ENCODE measurements at regions not wholly inside any gene's neighbourhood (a gene's known extent, or its start where the extent isn't known, plus 50 kb on each side); places are given as distances from the start of the nearest gene placed in this dataset.
"Not testable (repeated sequence)": the region's sequence is repeated elsewhere in the genome, so short reads cannot be mapped to it uniquely, and the experiment has no call there.

DNA sequence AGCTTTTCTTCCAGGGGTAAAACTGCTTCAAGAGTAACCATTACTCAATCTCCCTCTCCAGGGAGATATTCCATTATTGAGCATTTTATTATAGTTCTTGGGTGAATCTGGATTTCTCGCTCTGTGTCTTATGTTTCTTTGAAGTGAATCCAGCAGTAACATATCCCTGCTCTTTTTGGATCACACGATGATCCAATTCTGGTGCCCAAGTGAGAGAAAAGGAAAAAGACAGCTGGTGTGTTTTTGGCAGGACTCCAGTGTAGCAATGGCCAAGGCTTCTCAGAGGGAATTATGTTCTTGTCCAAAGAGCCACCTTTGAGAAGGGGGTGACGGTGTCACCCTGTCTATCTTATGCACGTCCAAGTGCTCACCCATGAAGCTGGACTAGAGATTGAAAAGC, 140.3 kb upstream of the ERRFI1 start:
- peak; percentile 45 to 83 for DNase-seq

DNA sequence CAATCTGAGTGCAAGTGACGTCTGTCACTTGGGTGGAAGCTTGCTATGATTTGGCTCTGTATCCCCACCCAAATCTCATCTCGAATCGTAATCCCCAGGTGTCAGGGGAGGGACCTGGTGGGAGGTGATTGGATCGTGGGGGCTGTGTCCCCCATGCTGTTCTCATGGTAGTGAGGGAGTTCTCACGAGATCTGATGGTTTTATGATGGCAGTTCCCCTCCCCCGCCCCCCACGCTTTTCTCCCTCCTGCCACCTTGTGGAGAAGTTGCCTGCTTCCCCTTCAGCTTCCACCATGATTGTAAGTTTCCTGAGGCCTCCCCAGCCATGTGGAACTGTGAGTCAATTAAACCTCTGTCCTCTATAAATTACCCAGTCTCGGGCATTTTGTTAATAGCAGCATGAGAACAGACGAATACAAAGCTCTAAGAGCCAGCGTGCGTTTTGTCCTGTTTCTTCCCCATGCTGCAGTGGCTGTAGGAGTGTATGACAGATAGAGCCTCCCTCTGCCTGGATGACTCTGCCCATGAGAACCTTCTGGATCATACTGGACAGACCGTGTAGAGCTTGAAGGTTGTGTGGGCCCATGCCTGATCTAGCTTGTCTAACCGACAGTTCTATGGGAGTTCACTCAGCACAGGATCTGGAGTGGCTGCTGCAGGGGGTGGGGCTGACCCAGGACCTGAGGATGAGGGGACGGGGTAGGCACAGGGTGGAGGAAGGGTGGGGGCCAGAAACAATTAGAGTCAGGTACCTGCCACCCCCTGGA, 139.7 kb upstream of the ERRFI1 start:
- peak in 1 of 2 experiments; percentile 24 for DNase-seq

DNA sequence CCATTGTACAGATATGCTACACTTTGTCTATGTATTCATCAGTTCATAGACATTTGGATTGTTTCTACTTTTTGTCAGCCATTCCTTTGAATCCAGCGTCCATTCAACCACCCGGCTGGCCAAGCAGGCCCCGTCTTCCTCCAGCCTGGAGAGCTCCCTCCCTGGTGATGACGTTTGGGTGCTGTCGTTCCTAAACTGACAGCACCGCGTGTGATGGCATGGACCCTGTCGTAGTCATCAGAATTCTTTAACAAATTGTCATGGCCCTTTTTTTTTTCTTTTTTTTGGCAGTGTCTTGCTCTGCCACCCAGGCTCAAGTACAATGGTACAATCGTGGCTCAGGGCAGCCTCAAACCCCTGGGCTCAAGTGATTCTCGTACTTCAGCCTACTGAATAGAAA, 138.6 kb upstream of the ERRFI1 start:
- no peak for DNase-seq

DNA sequence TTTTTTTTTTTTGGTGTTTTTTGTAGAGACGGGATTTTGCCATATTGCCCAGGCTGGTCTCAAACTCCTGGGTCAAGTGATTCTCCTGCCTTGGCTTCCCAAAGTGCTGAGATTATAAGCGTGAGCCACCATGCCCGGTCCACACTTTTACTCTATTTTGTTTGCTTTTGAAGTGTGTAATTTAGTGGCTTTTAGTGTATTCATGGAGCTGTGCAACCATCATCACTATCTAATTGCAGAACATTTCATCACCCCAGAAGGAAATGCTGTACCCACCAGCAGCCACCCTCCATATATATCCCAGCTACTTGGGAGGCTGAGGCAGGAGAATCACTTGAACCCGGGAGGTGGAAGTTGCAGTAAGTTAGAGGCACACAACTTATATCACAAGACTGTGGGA, 136.9 kb upstream of the ERRFI1 start:
- DNase-seq, result no peak

DNA sequence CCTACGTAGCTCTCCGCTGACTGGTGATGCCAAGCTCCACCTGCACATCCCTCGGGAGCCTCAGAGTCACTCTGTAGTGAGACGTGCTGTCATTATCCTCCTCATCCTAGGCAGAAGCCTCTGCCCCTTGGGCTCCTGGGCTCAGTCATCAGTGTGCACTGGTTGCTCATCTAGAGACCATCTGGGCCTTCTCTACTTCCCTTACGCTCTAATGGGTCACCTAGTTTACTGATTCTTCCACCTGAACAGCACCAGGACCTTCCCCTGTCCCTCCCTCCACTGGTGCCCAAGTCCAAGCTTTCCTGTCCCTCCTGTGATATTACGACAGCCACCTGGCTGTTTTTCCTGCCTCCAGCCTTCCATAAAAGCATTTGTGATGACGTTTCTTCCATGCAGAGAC, 136.1 kb upstream of the ERRFI1 start:
- DNase-seq, result no peak

DNA sequence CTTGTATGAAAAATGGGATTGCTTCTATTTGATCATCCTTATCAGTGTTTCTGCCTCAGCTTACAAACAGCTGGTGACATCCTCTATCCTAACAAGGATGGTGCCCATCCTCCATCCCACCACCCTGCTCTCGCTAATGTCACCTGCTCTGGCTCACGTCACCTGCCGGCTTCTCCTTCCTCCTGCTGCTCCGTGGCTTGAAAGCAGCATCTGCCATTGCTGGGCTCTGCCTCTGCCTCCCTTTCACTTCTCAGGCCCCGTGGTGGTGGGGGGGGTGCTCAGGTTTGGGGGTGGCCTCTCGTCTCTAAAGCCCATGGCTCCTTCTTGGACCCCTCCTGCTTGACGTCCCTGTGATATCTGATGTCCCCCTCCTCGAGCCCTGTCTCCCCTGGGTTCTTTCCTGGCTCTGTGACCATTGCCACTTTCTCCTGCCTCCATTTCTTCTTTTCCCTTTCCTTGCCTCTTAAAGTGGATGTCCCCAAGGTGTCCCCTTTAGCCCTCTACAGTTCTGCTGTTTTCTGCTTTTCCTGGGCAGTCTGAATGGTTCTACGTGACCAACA, 135.5 kb upstream of the ERRFI1 start:
- DNase-seq, result no peak

DNA sequence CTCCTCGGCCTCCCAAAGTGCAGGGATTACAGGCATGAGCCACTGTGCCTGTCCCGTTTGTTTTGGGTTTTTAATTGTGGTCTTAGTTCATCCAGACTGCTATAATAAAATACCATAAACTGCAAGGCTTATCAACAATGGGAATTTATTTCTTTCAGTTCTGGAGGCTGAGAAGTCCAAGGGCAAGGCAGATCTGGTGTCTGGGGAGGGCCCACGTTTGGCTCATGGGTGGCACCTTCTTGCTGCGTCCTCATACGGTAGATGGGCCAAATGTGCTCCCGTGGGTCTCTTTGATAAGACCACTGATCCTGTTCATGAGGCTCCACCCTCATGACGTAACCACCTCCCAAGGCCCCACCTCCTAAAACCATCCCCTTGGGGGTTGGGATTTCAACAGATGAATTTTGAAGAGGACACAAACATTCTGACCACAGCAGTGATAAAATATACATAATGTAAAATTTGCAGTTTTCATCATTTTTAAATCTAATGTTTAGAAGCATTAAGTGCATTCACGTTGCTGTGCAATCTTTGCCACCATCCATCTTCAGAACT, 133.4 kb upstream of the ERRFI1 start:
- no peak for DNase-seq

DNA sequence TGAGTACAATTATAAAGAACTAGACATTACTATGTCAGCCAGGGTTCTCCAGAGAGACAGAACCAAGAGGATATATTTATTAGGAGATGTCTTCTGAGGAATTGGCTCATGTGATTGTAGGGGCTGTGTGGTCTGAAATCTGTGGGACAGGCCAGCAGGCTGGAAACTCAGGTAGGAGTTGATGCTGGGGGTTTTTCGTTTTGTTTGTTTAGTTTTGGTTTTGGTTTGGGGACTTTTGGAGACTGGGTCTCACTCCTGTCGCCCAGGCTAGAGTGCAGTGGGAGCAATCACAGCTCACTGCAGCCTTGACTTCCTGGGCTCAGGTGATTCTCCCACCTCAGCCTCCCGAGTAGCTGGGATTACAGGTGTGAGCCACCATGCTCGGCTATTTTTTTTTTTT, 132.9 kb upstream of the ERRFI1 start:
- no peak for DNase-seq

DNA sequence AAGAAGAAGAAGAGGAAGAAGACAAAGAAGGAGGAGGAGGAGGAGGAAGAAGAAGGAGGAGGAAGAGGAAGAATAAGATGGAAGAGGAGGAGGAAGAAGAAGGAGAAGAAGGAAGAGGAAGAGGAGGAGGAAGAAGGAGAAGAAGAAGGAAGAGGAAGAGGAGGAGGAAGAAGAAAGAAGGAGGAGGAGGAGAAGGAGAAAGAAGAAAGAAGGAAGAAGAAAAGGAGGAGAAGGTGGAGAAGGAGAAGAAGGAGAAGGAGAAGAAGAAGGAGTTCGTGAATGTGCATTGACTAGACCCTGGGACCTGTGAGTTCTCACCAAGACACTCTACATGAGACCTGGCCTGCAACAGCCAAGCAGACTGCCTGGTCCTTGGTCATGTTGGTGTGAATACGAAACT, 131.7 kb upstream of the ERRFI1 start:
- DNase-seq, result no peak

DNA sequence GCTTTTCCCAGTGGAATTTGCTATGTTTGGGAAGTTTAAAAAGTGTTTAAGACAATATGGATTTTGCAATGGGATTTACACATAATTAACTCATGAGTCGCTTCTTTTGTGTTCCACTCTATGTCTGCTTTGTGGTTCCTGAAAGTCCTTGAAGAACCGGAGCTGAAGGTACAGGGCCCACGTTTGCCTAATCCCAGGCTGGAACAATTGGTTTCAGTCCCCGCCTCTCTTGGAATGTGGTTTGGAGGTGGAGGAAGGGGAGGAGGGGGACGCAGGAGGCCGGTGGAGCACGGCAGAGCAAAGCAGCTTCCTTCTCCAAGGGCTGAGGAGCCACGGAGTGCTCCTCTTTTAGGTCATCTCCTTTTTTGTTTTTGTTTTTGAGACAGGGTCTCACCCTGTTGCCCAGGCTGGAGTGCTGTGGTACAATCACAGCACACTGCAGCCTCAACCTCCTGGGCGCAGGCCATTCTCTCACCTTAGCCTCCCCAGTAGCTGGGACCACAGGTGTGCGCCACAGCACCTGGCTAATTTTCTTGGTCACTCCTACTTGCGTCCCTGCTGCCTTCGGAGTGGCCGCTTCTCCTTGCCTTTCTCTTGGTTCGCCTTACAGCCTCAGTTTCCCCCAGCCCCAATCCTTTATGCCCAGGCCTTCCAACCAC, 129.5 kb upstream of the ERRFI1 start:
- no peak for DNase-seq

DNA sequence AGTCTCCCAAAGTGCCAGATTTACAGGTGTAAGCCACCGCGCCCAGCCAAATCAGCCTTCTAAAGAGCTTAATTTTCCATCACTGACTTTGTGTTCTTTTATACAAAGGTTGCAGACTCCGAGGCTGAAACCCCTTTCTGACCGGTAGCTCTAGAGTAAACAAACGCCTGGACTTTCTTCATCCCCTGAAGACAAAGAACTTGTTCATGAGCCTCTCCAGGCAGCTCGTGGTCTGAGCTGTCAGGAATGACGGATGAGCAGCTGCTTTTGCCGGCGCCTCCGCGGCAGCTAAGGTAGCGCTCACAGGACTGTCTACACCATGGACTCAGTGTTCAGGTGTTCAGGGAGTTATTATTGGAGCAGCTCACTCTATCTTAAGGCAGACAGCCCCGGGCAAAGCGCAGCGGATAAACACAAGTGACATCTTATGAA, 128.5 kb upstream of the ERRFI1 start:
- DNase-seq, result no peak

DNA sequence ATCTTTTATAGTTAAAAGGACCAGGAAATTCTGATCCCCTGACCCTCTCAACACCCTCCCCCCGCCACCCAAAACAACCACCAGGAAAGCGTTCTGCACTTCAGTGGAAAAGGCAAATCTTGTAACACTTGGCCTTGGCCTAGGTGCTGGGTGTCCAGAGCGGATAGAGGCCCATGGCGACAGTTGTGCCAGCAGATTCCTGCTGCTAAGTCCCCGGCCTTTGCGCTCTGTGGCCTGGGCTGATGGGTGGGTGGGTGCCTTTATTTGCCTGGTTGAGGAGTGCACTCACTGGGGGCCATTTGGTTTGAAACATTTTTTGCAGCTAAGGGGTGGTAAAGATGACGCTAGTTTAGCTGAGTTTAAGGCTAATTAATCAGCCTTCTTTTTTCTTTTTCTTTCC, 127.9 kb upstream of the ERRFI1 start:
- DNase-seq, result no peak

DNA sequence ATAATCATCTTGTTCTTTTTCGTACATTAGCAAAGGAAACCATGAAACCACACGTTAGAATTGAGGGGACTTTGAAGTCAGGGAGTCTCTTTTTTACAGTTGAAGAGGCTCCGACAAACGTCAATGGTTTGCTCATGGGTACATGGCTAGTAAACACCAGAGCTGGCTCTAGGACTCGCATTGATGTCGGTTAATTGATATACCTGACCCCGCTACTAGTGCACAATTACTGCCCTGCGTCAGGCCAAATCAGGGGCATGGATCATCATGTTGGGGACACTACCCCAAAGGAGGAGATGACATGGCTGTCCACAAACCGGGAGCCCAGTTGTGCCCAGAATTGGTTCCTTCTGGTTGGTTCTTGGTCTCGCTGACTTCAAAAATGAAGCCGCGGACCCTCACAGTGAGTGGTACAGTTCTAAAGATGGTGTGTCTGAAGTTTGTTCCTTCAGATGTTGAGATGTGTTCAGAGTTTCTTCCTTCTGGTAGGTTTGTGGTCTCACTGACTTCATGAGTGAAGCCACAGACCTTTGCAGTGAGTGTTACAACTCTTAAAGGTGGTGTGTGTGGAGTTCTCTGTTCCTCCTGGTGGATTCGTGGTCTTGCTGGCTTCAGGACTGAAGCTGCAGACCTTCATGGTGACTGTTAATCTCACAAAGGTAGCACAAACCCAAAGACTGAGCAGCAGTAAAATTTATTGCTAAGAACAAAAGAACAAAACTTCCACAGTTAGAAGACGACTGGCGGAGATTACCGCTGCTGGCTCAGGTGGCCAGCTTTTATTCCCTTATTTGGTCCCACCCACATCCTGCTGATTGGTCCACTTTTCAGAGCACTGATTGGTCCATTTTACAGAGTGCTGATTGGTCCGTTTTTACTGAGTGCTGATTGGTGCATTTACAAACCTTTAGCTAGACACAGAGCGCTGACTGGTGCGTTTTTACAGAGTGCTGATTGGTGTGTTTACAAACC, 126.9 kb upstream of the ERRFI1 start:
- DNase-seq, result no peak

DNA sequence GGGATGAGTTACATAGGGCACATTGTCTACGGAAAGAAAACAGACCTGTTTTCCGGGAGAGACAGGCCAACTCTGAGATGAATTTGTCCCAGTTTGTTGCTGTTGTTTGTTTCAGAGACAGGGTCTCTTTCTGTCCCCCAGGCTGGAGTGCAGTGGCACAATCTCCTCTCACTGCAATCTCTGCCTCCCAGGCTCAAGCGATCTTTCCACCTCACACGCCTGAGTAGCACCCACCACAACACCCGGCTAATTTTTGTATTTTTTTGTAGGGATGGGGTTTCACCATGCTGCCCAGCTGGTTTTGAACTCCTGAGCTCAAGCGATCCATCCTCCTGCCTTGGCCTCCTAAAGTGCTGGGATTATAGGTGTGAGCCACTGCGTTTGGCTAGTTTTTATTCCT, 125.5 kb upstream of the ERRFI1 start:
- DNase-seq, result no peak

DNA sequence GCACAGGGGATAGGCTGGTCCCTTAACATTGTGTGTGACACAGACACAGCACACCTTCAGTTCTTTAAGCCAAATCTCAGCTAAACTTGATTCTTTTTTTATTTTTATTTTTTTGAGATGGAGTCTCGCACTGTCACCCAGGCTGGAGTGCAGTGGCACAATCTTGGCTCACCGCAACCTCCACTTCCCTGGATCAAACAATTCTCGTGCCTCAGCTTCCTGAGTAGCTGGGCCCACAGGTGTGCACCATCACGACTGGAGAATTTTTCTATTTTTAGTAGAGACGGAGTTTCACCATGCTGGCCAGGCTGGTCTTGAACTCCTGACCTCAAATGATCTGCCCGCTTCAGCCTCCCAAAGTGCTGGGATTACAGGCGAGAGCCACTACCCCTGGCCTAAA, 123.6 kb upstream of the ERRFI1 start:
- not testable (repeated sequence) for DNase-seq

DNA sequence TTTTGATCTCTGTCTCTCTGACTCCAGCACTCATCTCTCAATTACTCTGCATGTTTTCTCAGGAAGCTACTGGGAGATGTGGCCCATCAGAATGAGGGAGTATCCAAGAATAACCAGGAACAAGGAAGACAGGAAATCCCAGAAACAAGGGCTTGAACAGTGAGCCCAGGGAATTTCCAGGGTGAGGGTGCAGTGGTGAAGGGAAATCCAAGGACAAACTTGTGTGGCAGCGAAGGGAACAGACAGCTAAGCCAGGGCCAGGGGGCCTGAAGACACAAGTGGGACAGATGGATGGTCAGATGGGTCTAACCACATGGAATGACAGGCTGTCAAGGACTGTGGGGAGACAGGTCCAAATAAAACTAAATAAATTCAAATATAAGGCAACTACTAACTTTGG, 121.8 kb upstream of the ERRFI1 start:
- DNase-seq, result no peak

DNA sequence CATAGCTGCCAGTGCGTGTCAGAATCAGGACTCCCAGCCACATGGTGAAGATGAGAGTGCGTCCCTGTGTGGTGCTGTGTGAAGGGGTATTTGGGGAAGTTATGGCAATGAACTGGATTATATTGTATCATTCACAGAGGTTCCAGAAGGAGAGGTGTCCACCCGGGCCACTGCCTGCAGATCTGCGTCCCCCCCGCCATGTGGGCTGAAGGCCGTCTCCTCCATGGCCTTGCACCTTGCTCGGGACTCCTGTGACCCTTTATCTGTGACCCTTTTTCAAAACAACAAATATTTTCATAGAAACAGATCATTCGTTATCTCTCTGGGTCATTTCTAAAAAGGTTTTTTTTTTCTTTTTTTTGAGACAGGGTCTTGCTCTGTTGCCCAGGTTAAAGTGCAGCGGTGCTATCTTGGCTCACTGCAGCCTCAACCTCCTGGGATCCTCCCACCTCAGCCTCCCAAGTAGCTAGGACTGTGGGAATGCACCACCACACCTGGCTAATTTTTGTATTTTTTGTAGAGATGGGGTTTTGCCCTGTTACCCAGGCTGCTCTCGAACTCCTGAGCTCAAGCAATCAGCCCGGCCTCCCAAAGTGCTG, 120.2 kb upstream of the ERRFI1 start:
- DNase-seq, result no peak

DNA sequence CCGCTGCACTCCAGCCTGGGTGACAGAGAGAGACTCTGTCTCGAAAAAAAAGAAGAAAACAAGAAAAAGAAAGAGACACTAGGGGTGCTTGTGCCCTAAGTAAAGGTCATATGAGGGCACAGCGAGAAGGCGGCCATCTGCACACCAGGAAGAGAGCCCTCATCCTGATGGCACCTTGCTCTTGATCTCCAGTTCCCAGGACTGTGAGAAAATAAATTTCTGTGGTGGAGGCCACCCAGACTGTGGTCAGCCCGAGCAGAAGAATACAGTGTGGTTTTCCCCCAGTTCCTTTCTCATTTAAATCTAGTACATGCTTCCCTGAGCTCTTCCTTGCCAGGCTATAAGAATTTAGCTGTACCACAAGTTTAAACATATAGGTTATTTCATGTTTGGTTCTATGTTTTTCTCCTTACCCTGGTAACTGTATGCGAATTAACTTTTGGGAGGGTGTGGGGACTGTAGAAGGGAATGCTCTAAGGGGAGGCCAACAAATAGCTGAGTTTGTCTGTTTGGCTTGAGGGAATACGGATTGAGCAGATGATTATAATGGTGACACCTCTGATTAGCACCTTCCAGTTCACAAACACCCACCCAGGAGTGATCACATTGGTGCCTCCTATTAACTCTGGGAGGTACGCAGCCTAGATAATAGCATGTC, 119.6 kb upstream of the ERRFI1 start:
- no peak for DNase-seq

DNA sequence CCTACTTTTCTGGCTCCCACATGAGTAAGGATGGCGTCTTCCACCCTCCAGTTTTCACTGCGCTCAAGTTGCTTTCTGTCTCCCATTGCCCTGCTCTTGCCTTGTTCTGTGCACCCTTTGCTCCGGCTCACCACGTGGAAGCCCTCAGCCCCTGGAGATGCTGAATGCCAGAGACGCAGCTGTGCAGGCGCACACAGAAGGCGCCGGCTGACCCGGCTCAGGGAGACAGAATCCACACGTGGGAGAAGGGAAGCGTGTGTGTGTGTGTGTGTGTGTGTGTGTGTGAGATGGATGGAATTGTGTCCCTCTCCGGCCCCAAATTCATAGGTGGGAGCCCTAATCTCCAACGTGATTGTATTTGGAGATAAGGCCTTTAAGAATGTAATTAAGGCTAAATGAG, 118.2 kb upstream of the ERRFI1 start:
- no peak for DNase-seq

DNA sequence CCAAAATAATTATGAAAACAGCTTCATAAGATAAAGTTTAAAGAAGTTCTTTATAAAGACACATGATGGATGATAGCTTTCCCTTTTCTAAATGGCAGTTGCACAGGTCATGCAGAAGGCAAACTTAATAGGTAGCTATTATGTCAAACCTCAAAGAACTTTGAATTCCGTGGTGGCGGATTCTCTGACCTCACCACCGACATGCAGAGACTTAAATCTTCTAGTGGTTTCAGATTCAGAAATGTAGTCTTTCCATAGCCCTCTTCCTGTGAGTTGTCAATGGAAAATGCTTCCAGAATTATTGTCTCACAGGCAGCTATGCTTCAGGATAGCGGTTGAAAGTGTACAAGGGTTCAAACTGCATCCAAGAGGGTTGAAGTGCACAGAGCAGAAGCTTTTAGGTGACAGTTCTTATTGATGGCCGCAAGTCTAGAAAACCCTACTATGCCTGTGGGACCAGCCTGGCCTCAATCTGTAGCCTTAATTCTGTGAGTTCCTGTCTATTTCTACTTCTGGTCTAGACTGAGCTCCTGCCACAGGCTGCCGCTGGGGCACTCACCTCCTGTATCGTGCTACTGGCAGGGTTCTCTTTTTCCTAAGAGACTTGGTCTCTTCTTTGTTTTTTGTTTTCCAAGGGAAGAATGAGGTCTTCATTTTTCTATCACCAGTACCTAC, 117.0 kb upstream of the ERRFI1 start:
- no peak for DNase-seq

DNA sequence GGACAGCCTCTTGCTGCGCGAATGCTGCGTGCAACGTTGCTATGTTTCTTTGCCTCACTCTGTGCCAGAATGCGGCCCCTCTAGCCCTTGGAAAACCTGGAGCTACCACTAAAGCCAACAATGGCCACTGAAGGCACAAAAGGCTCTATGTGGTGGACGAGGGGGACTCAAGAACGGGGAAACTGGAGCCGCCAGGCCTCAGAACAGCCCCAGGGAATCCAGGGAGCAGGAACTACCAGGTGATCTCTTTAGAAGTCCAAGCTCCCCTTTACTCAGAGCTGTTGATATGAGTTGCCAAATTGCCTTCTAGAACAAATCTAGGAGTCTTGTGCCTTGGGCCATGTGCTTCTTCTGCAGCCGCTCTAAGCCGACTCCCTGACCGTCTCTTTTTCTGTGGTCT, 113.8 kb upstream of the ERRFI1 start:
- DNase-seq, result no peak

Data from NCI-H446 (cell line).